Embryonic facial prominence (tissue), 1 donor: ENCODE measurements at regions not wholly inside any gene's neighbourhood (a gene's known extent, or its start where the extent isn't known, plus 50 kb on each side); places are given as distances from the start of the nearest gene placed in this dataset.
"Not testable (repeated sequence)": the region's sequence is repeated elsewhere in the genome, so short reads cannot be mapped to it uniquely, and the experiment has no call there.

Experiments
- DNase-seq: peaks from one replicate; pipeline ENCODE4 v3.0.0-alpha.2; 2016; ENCODE audit errors: extremely low spot score

GRCh38 chr4:154032914-154033313 lies 244.0 kb upstream of the SFRP2 start:
- DNase-seq, result no peak

GRCh38 chr4:154030746-154031145 lies 241.9 kb upstream of the SFRP2 start:
- no peak for DNase-seq

- DNase-seq, result no peak
Observed at GRCh38 chr4:154030152-154030551, 241.3 kb upstream of the SFRP2 start.

- no peak for DNase-seq
Observed at GRCh38 chr4:154029171-154029570, 240.3 kb upstream of the SFRP2 start.

GRCh38 chr4:154025110-154025509 lies 236.2 kb upstream of the SFRP2 start:
- DNase-seq, result no peak

GRCh38 chr4:154024097-154024694 lies 235.3 kb upstream of the SFRP2 start:
- DNase-seq, result no peak

- DNase-seq, result not testable (repeated sequence)
Observed at GRCh38 chr4:154023671-154024070, 234.8 kb upstream of the SFRP2 start.

- no peak for DNase-seq
Observed at GRCh38 chr4:154019811-154020210, 230.9 kb upstream of the SFRP2 start.

- DNase-seq, result no peak
Observed at GRCh38 chr4:154018659-154019058, 229.8 kb upstream of the SFRP2 start.

- no peak for DNase-seq
Observed at GRCh38 chr4:154015578-154015977, 226.7 kb upstream of the SFRP2 start.

GRCh38 chr4:154014407-154015321 lies 225.8 kb upstream of the SFRP2 start:
- peak; percentile 40 for DNase-seq

- DNase-seq, result no peak
Observed at GRCh38 chr4:154013576-154013975, 224.7 kb upstream of the SFRP2 start.

GRCh38 chr4:154010371-154010770 lies 221.5 kb upstream of the SFRP2 start:
- no peak for DNase-seq

GRCh38 chr4:154009788-154010187 lies 220.9 kb upstream of the SFRP2 start:
- no peak for DNase-seq

GRCh38 chr4:154009191-154009590 lies 220.3 kb upstream of the SFRP2 start:
- DNase-seq, result no peak

- DNase-seq, result no peak
Observed at GRCh38 chr4:154005171-154005520, 216.3 kb upstream of the SFRP2 start.

- no peak for DNase-seq
Observed at GRCh38 chr4:154004507-154005170, 215.8 kb upstream of the SFRP2 start.

GRCh38 chr4:154004016-154004415 lies 215.1 kb upstream of the SFRP2 start:
- no peak for DNase-seq

GRCh38 chr4:154003378-154003777 lies 214.5 kb upstream of the SFRP2 start:
- no peak for DNase-seq

GRCh38 chr4:154001193-154001592 lies 212.3 kb upstream of the SFRP2 start:
- DNase-seq, result no peak

- DNase-seq, result no peak
Observed at GRCh38 chr4:153997516-153997915, 208.6 kb upstream of the SFRP2 start.

- no peak for DNase-seq
Observed at GRCh38 chr4:153989505-153989904, 200.6 kb upstream of the SFRP2 start.
